Spleen (tissue), 11 donors: ENCODE measurements at regions not wholly inside any gene's neighbourhood (a gene's known extent, or its start where the extent isn't known, plus 50 kb on each side); places are given as distances from the start of the nearest gene placed in this dataset.

Source experiments
- DNase-seq: peaks from one replicate; pipeline ENCODE4 v3.0.0-alpha.2; 2020
- H3K27ac ChIP-seq, 8 donors: fragments of 200-600 bp; sonication (generic) in 7 of 8; 1 replicate in 4 of 8; 2 replicates in 4 of 8; pipeline versions ENCODE4 v1.5.0 to v1.8.0; 2016 to 2021; ENCODE audit warnings: inconsistent platforms in 4 of 8, mild to moderate bottlenecking in 4 of 8, moderate library complexity in 1 of 8
- H3K27me3 ChIP-seq, 7 donors: fragments of 200-600 bp; sonication (generic) in 6 of 7; replicated peaks in 1 of 7; 1 replicate in 4 of 7; 2 replicates in 3 of 7; pipeline versions ENCODE4 v1.5.0 to v1.8.0; 2016 to 2021; ENCODE audit warnings: inconsistent platforms in 3 of 7, mild to moderate bottlenecking in 1 of 7
- H3K36me3 ChIP-seq, 6 donors: fragments of 200-600 bp; sonication (generic) in 5 of 6; 1 replicate in 4 of 6; 2 replicates in 2 of 6; pipeline versions ENCODE4 v1.5.0 to v1.8.0; 2016 to 2021; ENCODE audit warnings: inconsistent platforms in 2 of 6
- H3K4me1 ChIP-seq, 6 donors: fragments of 200-600 bp; sonication (generic) in 5 of 6; 1 replicate in 3 of 6; 2 replicates in 3 of 6; pipeline versions ENCODE4 v1.5.0 to v1.8.0; 2016 to 2021; ENCODE audit warnings: inconsistent platforms in 3 of 6
- H3K4me3 ChIP-seq, 8 donors: fragments of 200-600 bp; sonication (generic) in 7 of 8; 1 replicate in 4 of 8; 2 replicates in 4 of 8; pipeline versions ENCODE4 v1.5.0 to v1.8.0; 2016 to 2021; ENCODE audit warnings: inconsistent platforms in 4 of 8, mild to moderate bottlenecking in 4 of 8, moderate library complexity in 2 of 8
- H3K9me3 ChIP-seq, 8 donors: fragments of 200-600 bp; sonication (generic) in 7 of 8; 1 replicate in 4 of 8; 2 replicates in 4 of 8; pipeline versions ENCODE4 v1.5.0 to v1.8.0; 2016 to 2021; ENCODE audit warnings: inconsistent platforms in 4 of 8
- CTCF ChIP-seq, 11 experiments: fragments of 200-600 bp in 7 of 11; fragments of 450-650 bp in 4 of 11; sonication (generic) in 4 of 11; IDR thresholded peaks in 8 of 11; conservative IDR thresholded peaks in 3 of 11; 1 replicate in 7 of 11; 2 replicates in 4 of 11; pipeline versions ENCODE4 v1.4.0 to v1.8.0; 2016 to 2021; ENCODE audit warnings: antibody characterized with exemption in 11 of 11, inconsistent platforms in 4 of 11, mild to moderate bottlenecking in 1 of 11
- POLR2A ChIP-seq, 3 donors: fragments of 450-650 bp; IDR thresholded peaks; one replicate each; pipeline ENCODE4 v1.5.1; 2017; ENCODE audit warnings: antibody characterized with exemption in 3 of 3, mild to moderate bottlenecking in 1 of 3
- POLR2AphosphoS5 ChIP-seq, 3 donors: sonication (generic); formaldehyde crosslinking; IDR thresholded peaks; one replicate each; pipeline ENCODE4 v1.5.1; 2017; ENCODE audit warnings: antibody characterized with exemption in 3 of 3
- WGBS, 5 donors: extraction: QIAGEN DNeasy Blood & Tissue Kit in 3 of 5; methylation state at CpG; one replicate each; pipeline versions ENCODE4 v1.1.5 to v1.1.7; 2013 to 2018; 5-methylcytosine and 5-hydroxymethylcytosine counted together
- intact Hi-C: fragments of 100-400 bp; cut with DNase I; formaldehyde crosslinking; loops from one replicate; pipeline ENCODE4 v1.15.0; 2023; ENCODE audit warnings: low total_unique reads
- donor health status: healthy with polysubstance abuse.
- donor health status: DM: no; HTN: no; CAD: no; lungs with moderate emphysema.
- donor health status: DM: no; HTN: no; CAD: no.
- donor health status: Bipolar disorder and iron deficiency.
- donor health status: healthy.
- donor health status: DM: no; HTN: no; CAD: no.
- donor health status: DM: yes; HTN: yes; CAD: no.

- 35 to 50% (median 47%) methylated on average over 2 of the region's 2 CpGs for WGBS, 5 donors
- H3K36me3 ChIP-seq = no peaks in the 10 kb centered on the region
- no peaks in the 10 kb centered on the region for H3K27me3 ChIP-seq
- no peaks in the 10 kb centered on the region for H3K4me1 ChIP-seq
- TF ChIP-seq CTCF (IDR thresholded peaks at IDR 0.05 in 8 of 11, conservative IDR thresholded peaks at IDR 0.05 in 3 of 11) = no peak
- no peak for TF ChIP-seq POLR2AphosphoS5 (IDR thresholded peaks at IDR 0.05)
- TF ChIP-seq POLR2A (IDR thresholded peaks at IDR 0.05) = no peak
- H3K27ac ChIP-seq = no peak overlapping the region
- DNase-seq = no peak
- peaks cover 0 to 9% (median 4%) of the 10 kb centered on the region in 8 donors for H3K9me3 ChIP-seq
- no peak overlapping the region for H3K4me3 ChIP-seq
- intact Hi-C loops = no loop called here
These were observed 658.0 kb upstream of the MDGA2 start for GRCh38 chr14:48333221-48333920.

- DNase-seq = no peak
- Histone ChIP-seq H3K4me1 (no peaks in the 10 kb centered on the region), H3K9me3 (peaks cover 0 to 10% (median under 1%) of the 10 kb centered on the region in 8 donors), H3K36me3 (no peaks in the 10 kb centered on the region), H3K4me3 (no peak overlapping the region), H3K27ac (no peak overlapping the region), H3K27me3 (no peaks in the 10 kb centered on the region)
- intact Hi-C loops = no loop called here
- TF ChIP-seq POLR2A (IDR thresholded peaks at IDR 0.05) = no peak
- no peak for TF ChIP-seq CTCF (IDR thresholded peaks at IDR 0.05 in 8 of 11, conservative IDR thresholded peaks at IDR 0.05 in 3 of 11)
- no peak for TF ChIP-seq POLR2AphosphoS5 (IDR thresholded peaks at IDR 0.05)
- 83 to 92% (median 86%) methylated on average over 1 of the region's 1 CpG for WGBS, 5 donors
These were observed 656.0 kb upstream of the MDGA2 start for GRCh38 chr14:48331421-48331820.

- no peaks in the 10 kb centered on the region for H3K27me3 ChIP-seq
These were observed 650.1 kb upstream of the MDGA2 start for GRCh38 chr14:48325486-48325885.

More at GRCh38 chr14:48325486-48325885, 650.1 kb upstream of the MDGA2 start:
- no peak for TF ChIP-seq POLR2A (IDR thresholded peaks at IDR 0.05)
- TF ChIP-seq POLR2AphosphoS5 (IDR thresholded peaks at IDR 0.05) = no peak
- no peak for TF ChIP-seq CTCF (IDR thresholded peaks at IDR 0.05 in 8 of 11, conservative IDR thresholded peaks at IDR 0.05 in 3 of 11)
- intact Hi-C loops = no loop called here
- Histone ChIP-seq H3K4me3 (no peak overlapping the region), H3K36me3 (no peaks in the 10 kb centered on the region), H3K4me1 (no peaks in the 10 kb centered on the region), H3K27ac (no peak overlapping the region), H3K9me3 (peaks cover 0 to 7% (median 0%) of the 10 kb centered on the region in 8 donors)
- DNase-seq = no peak
- 62 to 77% (median 65%) methylated on average over 1 of the region's 1 CpG for WGBS, 5 donors
